H9 (cell line): ENCODE measurements at regions not wholly inside any gene's neighbourhood (a gene's known extent, or its start where the extent isn't known, plus 50 kb on each side); places are given as distances from the start of the nearest gene placed in this dataset.

Experiments
- DNase-seq: peaks from one replicate; pipeline ENCODE4 v3.0.0-alpha.2; 2017
- H2AFZ ChIP-seq: one replicate; pipeline ENCODE4 v1.6.1; 2013; ENCODE audit warnings: mild to moderate bottlenecking, low read length, control low read depth, moderate library complexity
- H2AK5ac ChIP-seq: 2 replicates; pipeline ENCODE4 v1.6.1; 2013; ENCODE audit warnings: low read length, control low read depth, mixed read lengths; ENCODE audit not compliant: insufficient read length
- H2BK120ac ChIP-seq: one replicate; pipeline ENCODE4 v1.6.1; 2013; ENCODE audit warnings: low read depth, mild to moderate bottlenecking, low read length, control low read depth, inconsistent platforms; ENCODE audit not compliant: poor library complexity, severe bottlenecking
- H2BK12ac ChIP-seq: 2 replicates; pipeline ENCODE4 v1.6.1; 2013; ENCODE audit warnings: low read length, control low read depth, mixed read lengths, low read depth; ENCODE audit not compliant: insufficient read length
- H2BK15ac ChIP-seq: 2 replicates; pipeline ENCODE4 v1.6.1; 2013; ENCODE audit warnings: low read depth, low read length, control low read depth
- H2BK20ac ChIP-seq: one replicate; pipeline ENCODE4 v1.6.1; 2013; ENCODE audit warnings: low read depth, mild to moderate bottlenecking, low read length, control low read depth, inconsistent platforms; ENCODE audit not compliant: poor library complexity, severe bottlenecking
- H2BK5ac ChIP-seq: 2 replicates; pipeline ENCODE4 v1.6.1; 2013; ENCODE audit warnings: low read length, control low read depth, mixed read lengths; ENCODE audit not compliant: insufficient read length
- H3K14ac ChIP-seq: 2 replicates; pipeline ENCODE4 v1.6.1; 2013; ENCODE audit warnings: low read length, control low read depth; ENCODE audit not compliant: insufficient read depth
- H3K18ac ChIP-seq: 2 replicates; pipeline ENCODE4 v1.6.1; 2013; ENCODE audit warnings: low read depth, mild to moderate bottlenecking, mixed read lengths, low read length, control low read depth; ENCODE audit not compliant: insufficient read length
- H3K23ac ChIP-seq: 2 replicates; pipeline ENCODE4 v1.6.1; 2013; ENCODE audit warnings: low read length, control low read depth, mixed read lengths, low read depth; ENCODE audit not compliant: insufficient read length
- H3K23me2 ChIP-seq: 2 replicates; pipeline ENCODE4 v1.6.1; 2013; ENCODE audit warnings: low read depth, mild to moderate bottlenecking, mixed read lengths, low read length, control low read depth; ENCODE audit not compliant: insufficient read length, poor library complexity, severe bottlenecking
- H3K27ac ChIP-seq: 2 replicates; pipeline ENCODE4 v1.5.1; 2013; ENCODE audit warnings: low read length, control low read depth, mixed read lengths, low read depth; ENCODE audit not compliant: insufficient read length
- H3K27me3 ChIP-seq: 2 replicates; pipeline ENCODE4 v1.6.1; 2013; ENCODE audit warnings: low read length, control low read depth, inconsistent platforms; ENCODE audit not compliant: insufficient read depth
- H3K4ac ChIP-seq: 2 replicates; pipeline ENCODE4 v1.6.1; 2013; ENCODE audit warnings: low read depth, mild to moderate bottlenecking, control low read depth, inconsistent platforms, low read length, moderate library complexity
- H3K4me1 ChIP-seq: 2 replicates; pipeline ENCODE4 v1.6.1; 2013; ENCODE audit warnings: low read length, control low read depth, inconsistent platforms; ENCODE audit not compliant: insufficient read depth
- H3K4me2 ChIP-seq: 2 replicates; pipeline ENCODE4 v1.6.1; 2013; ENCODE audit warnings: low read length, control low read depth, mixed read lengths; ENCODE audit not compliant: insufficient read length, insufficient read depth
- H3K56ac ChIP-seq: 2 replicates; pipeline ENCODE4 v1.6.1; 2013; ENCODE audit warnings: low read depth, mild to moderate bottlenecking, mixed read lengths, low read length, control low read depth; ENCODE audit not compliant: insufficient read length
- H3K79me1 ChIP-seq: 2 replicates; pipeline ENCODE4 v1.6.1; 2013; ENCODE audit warnings: low read depth, mild to moderate bottlenecking, moderate library complexity, low read length, control low read depth, inconsistent platforms; ENCODE audit not compliant: insufficient read depth, poor library complexity, severe bottlenecking
- H3K79me2 ChIP-seq: 2 replicates; pipeline ENCODE4 v1.6.1; 2013; ENCODE audit warnings: low read length, control low read depth, inconsistent platforms; ENCODE audit not compliant: insufficient read depth
- H3K9ac ChIP-seq: 2 replicates; pipeline ENCODE4 v1.6.1; 2013; ENCODE audit warnings: low read length, control low read depth, mixed read lengths; ENCODE audit not compliant: insufficient read length; ENCODE audit errors: extremely low read depth
- H3K9me3 ChIP-seq: one replicate; pipeline ENCODE4 v1.6.1; 2013; ENCODE audit warnings: low read depth, low read length, inconsistent platforms; ENCODE audit not compliant: control insufficient read depth
- H3T11ph ChIP-seq: one replicate; pipeline ENCODE4 v1.6.1; 2013; ENCODE audit warnings: mild to moderate bottlenecking, low read length, control low read depth, inconsistent platforms
- H4K20me1 ChIP-seq: one replicate; pipeline ENCODE4 v1.6.1; 2013; ENCODE audit not compliant: control insufficient read depth, insufficient read length, insufficient read depth
- H4K5ac ChIP-seq: 2 replicates; pipeline ENCODE4 v1.6.1; 2013; ENCODE audit warnings: low read depth, mild to moderate bottlenecking, mixed read lengths, low read length, control low read depth; ENCODE audit not compliant: insufficient read length
- H4K8ac ChIP-seq: replicated peaks from 2 replicates; pipeline ENCODE4 v1.6.1; 2013; ENCODE audit warnings: low read length, control low read depth, mixed read lengths, low read depth; ENCODE audit not compliant: insufficient read length
- H4K91ac ChIP-seq: 2 replicates; pipeline ENCODE4 v1.6.1; 2013; ENCODE audit warnings: low read depth, mild to moderate bottlenecking, moderate library complexity, mixed read lengths, low read length, control low read depth; ENCODE audit not compliant: insufficient read length
- H3K27ac Mint-ChIP-seq, 3 experiments: 2 replicates in 2 of 3; 3 replicates in 1 of 3; pipeline ENCODE4 v1.8.0; 2020 to 2021; ENCODE audit warnings: mixed read lengths in 3 of 3, mild to moderate bottlenecking in 1 of 3, moderate library complexity in 1 of 3
- H3K27me3 Mint-ChIP-seq: 2 replicates; pipeline ENCODE4 v1.8.0; 2021; ENCODE audit warnings: low read depth, mild to moderate bottlenecking, moderate library complexity, mixed read lengths
- H3K36me3 Mint-ChIP-seq, 3 experiments: 2 replicates in 2 of 3; 3 replicates in 1 of 3; pipeline ENCODE4 v1.8.0; 2020 to 2021; ENCODE audit warnings: low read depth in 3 of 3, mixed read lengths in 3 of 3; ENCODE audit not compliant: insufficient read depth in 1 of 3
- H3K4me1 Mint-ChIP-seq, 2 experiments: 2 replicates each; pipeline ENCODE4 v1.8.0; 2020; ENCODE audit warnings: mixed read lengths in 2 of 2
- H3K4me3 Mint-ChIP-seq, 2 experiments: 2 replicates in 1 of 2; 3 replicates in 1 of 2; pipeline ENCODE4 v1.8.0; 2020 to 2021; ENCODE audit warnings: mild to moderate bottlenecking in 2 of 2, mixed read lengths in 2 of 2, moderate library complexity in 1 of 2
- H3K9me3 Mint-ChIP-seq, 2 experiments: 2 replicates in 1 of 2; 3 replicates in 1 of 2; pipeline ENCODE4 v1.8.0; 2020; ENCODE audit warnings: mild to moderate bottlenecking in 2 of 2, mixed read lengths in 2 of 2, moderate library complexity in 1 of 2
- WGBS: extraction: QIAGEN DNeasy Blood & Tissue Kit; methylation state at CpG from one replicate; pipeline ENCODE4 v1.1.7; 2013; ENCODE audit warnings: missing lambda C conversion rate, low lambda C conversion rate, mixed read lengths; ENCODE audit not compliant: insufficient read length; ENCODE audit errors: extremely low coverage; 5-methylcytosine and 5-hydroxymethylcytosine counted together
- TF ChIP-seq, protein P1 (sequence below): fragments of 200-600 bp; sonication (generic); conservative IDR thresholded peaks from 3 replicates; pipeline ENCODE4 v1.8.0; 2021; ENCODE audit warnings: antibody characterized with exemption, mild to moderate bottlenecking

DNA sequence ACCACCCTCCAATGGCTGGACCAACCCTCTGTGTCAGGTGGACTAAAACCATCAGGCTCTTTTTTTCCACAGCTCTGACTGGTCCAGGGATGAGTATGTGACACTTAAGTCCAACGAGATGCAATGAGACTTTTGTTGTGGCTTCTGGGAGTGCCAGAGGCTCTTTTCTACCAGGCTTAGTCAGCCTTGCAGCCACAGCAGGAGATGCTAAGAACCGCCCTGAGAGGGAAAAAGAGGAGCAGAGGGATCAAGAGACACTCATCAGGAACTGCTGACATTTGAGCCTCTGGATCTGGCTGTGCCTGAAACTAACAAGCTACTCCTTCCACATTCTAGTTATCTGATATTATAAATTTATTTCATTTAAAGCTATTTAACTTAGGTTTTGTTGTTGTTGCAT lies 270.9 kb upstream of the SULF2 start:
- H3K18ac ChIP-seq: no peak overlapping the region
- H3K23ac ChIP-seq: no peak overlapping the region
- Mint-ChIP-seq H3K9me3 (peaks cover 30 to 33% of the 10 kb centered on the region in 2 experiments), H3K36me3 (peaks cover 0 to 19% (median 8%) of the 10 kb centered on the region in 3 experiments; a peak in 5 of 7 replicates), H3K4me3 (no peak overlapping the region), H3K4me1 (peaks cover 8 to 15% of the 10 kb centered on the region in 2 experiments), H3K27ac (no peak overlapping the region), H3K27me3 (no peaks in the 10 kb centered on the region; the same call in 1 of the 2 replicates)
- H3K27ac ChIP-seq: no peak overlapping the region
- H2AK5ac ChIP-seq: no peak overlapping the region
- no peaks in the 10 kb centered on the region for H4K20me1 ChIP-seq
- H2BK15ac ChIP-seq: no peak overlapping the region
- H4K5ac ChIP-seq: no peak overlapping the region
- TF ChIP-seq, protein P1, sequence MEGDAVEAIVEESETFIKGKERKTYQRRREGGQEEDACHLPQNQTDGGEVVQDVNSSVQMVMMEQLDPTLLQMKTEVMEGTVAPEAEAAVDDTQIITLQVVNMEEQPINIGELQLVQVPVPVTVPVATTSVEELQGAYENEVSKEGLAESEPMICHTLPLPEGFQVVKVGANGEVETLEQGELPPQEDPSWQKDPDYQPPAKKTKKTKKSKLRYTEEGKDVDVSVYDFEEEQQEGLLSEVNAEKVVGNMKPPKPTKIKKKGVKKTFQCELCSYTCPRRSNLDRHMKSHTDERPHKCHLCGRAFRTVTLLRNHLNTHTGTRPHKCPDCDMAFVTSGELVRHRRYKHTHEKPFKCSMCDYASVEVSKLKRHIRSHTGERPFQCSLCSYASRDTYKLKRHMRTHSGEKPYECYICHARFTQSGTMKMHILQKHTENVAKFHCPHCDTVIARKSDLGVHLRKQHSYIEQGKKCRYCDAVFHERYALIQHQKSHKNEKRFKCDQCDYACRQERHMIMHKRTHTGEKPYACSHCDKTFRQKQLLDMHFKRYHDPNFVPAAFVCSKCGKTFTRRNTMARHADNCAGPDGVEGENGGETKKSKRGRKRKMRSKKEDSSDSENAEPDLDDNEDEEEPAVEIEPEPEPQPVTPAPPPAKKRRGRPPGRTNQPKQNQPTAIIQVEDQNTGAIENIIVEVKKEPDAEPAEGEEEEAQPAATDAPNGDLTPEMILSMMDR: no peak
- no peak overlapping the region for H2BK5ac ChIP-seq
- no peak overlapping the region for H4K8ac ChIP-seq
- no CpG with 5 or more reads among the region's 2 CpGs for WGBS
- peaks cover 13% of the 10 kb centered on the region for H3K9me3 ChIP-seq
- H3K27me3 ChIP-seq: no peaks in the 10 kb centered on the region
- no peaks in the 10 kb centered on the region for H3K79me2 ChIP-seq
- no peak overlapping the region for H3K14ac ChIP-seq
- H3K4me1 ChIP-seq: no peaks in the 10 kb centered on the region
- no peak overlapping the region for H3K56ac ChIP-seq
- H3T11ph ChIP-seq: no peak overlapping the region
- H3K9ac ChIP-seq: no peak overlapping the region
- no peak overlapping the region for H2BK12ac ChIP-seq
- H2AFZ ChIP-seq: no peak overlapping the region
- H4K91ac ChIP-seq: no peak overlapping the region
- no peak for DNase-seq
- no peak overlapping the region for H2BK120ac ChIP-seq
- H3K79me1 ChIP-seq: no peaks in the 10 kb centered on the region
- H2BK20ac ChIP-seq: no peak overlapping the region
- no peak overlapping the region for H3K4me2 ChIP-seq
- no peak overlapping the region for H3K4ac ChIP-seq
- no peaks in the 10 kb centered on the region for H3K23me2 ChIP-seq
